ENCODE measurements at regions not wholly inside any gene's neighbourhood (a gene's known extent, or its start where the extent isn't known, plus 50 kb on each side); places are given as distances from the start of the nearest gene placed in this dataset.

- no peak for DNase-seq (ENCODE audit: low read depth)
These were observed 103.3 kb upstream of the BOD1 start for GRCh38 chr5:173719731-173720082.

- no peak for DNase-seq (ENCODE audit: low read depth)
These were observed 104.0 kb upstream of the BOD1 start for GRCh38 chr5:173720286-173720952.

GRCh38 chr5:173720953-173721600 lies 104.6 kb upstream of the BOD1 start:
- DNase-seq (ENCODE audit: low read depth): no peak

- no peak for DNase-seq (ENCODE audit: low read depth)
These were observed 105.3 kb upstream of the BOD1 start for GRCh38 chr5:173721601-173722232.

- DNase-seq (ENCODE audit: low read depth): no peak
These were observed 110.6 kb upstream of the BOD1 start for GRCh38 chr5:173726846-173727557.

GRCh38 chr5:173727839-173728778 lies 111.7 kb upstream of the BOD1 start:
- no peak for DNase-seq (ENCODE audit: low read depth)

- no peak for DNase-seq (ENCODE audit: low read depth)
These were observed 112.8 kb upstream of the BOD1 start for GRCh38 chr5:173729079-173729765.

- DNase-seq (ENCODE audit: low read depth): no peak
These were observed 114.3 kb upstream of the BOD1 start for GRCh38 chr5:173730632-173731298.

- no peak for DNase-seq (ENCODE audit: low read depth)
These were observed 116.6 kb upstream of the BOD1 start for GRCh38 chr5:173733021-173733420.

- DNase-seq (ENCODE audit: low read depth): no peak
These were observed 117.0 kb upstream of the BOD1 start for GRCh38 chr5:173733425-173733824.

GRCh38 chr5:173733831-173734501 lies 117.5 kb upstream of the BOD1 start:
- no peak for DNase-seq (ENCODE audit: low read depth)

- DNase-seq (ENCODE audit: low read depth): no peak
These were observed 118.3 kb upstream of the BOD1 start for GRCh38 chr5:173734716-173735115.

GRCh38 chr5:173735184-173735583 lies 118.7 kb upstream of the BOD1 start:
- DNase-seq (ENCODE audit: low read depth): no peak

- DNase-seq (ENCODE audit: low read depth): no peak
These were observed 119.2 kb upstream of the BOD1 start for GRCh38 chr5:173735691-173736090.

- DNase-seq (ENCODE audit: low read depth): no peak
These were observed 119.9 kb upstream of the BOD1 start for GRCh38 chr5:173736374-173736773.

- DNase-seq (ENCODE audit: low read depth): no peak
These were observed 120.5 kb upstream of the BOD1 start for GRCh38 chr5:173736923-173737412.

GRCh38 chr5:173739741-173740140 lies 123.3 kb upstream of the BOD1 start:
- no peak for DNase-seq (ENCODE audit: low read depth)

- DNase-seq (ENCODE audit: low read depth): no peak
These were observed 124.0 kb upstream of the BOD1 start for GRCh38 chr5:173740400-173740799.

- no peak for DNase-seq (ENCODE audit: low read depth)
These were observed 124.6 kb upstream of the BOD1 start for GRCh38 chr5:173741087-173741486.
